Limb (tissue), 2 donors: ENCODE measurements at regions not wholly inside any gene's neighbourhood (a gene's known extent, or its start where the extent isn't known, plus 50 kb on each side); places are given as distances from the start of the nearest gene placed in this dataset.

Source experiments
- DNase-seq, 2 donors: peaks; one replicate each; pipeline ENCODE4 v3.0.0-alpha.2; 2016; ENCODE audit errors: extremely low spot score in 2 of 2

DNA sequence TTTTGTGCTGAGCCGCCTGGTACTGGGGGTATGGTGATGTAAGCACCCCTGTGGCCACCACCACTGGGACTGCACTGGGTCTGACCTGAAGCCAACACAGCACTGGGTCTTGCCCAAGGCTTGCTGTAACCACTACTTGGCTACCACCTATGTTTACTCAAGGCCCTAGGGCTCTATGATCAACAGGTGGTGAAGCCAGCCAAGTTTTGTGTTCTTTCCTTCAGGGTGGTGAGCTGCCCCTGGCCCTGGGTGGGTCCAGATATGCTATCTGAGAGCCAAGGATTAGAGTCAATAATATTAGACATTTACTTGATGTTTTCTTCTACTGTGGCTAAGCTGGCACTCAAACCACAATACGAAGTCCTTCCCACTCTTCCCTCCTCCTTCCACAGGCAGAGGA lies 55.1 kb upstream of the PAGE4 start:
- no peak for DNase-seq

DNA sequence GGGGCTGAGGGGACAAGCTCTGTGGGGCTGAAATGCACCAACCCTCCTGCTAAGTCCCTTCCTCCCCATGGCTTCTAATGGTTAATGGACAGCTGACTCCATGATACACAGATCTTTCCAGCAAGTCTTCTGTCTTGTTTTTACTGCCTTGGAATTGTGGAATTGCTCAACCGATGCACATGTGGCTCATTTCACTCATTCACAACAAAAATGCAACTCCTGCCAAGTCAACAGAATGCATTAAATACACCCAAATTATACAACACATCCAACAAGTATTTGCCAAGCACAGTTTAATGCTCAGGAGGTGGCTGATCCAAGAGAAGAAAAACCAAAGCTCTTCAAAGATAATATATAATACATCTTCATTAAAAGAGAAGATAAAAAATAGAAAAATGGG lies 61.9 kb upstream of the PAGE4 start:
- DNase-seq = no peak

DNA sequence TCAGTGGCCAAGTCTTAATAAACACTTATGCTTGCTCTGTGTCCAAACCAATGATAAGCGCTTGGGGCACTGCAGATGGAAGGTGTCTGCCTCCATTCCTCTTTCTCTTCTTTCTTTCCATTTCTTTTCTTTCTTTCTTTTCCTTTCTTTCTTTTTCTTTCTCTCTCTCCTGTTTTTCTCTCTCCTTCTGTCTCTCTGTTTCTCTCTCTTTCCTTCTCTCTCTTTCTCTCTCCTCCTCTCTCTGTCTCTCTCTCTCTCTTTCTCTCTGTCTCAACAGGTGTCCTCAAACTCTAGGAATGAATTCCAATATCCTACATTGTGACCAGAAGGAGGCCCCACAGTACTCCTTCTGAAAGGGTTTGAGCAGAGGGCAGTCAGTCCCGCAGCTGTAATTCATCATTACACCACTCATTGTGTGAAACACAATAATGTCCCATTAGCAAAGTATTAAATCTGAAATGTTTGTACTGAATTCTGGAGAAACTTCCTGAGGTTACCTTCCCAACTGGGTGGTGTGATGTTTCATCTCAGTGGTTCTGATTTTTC lies 66.5 kb upstream of the PAGE1 start:
- DNase-seq = no peak

DNA sequence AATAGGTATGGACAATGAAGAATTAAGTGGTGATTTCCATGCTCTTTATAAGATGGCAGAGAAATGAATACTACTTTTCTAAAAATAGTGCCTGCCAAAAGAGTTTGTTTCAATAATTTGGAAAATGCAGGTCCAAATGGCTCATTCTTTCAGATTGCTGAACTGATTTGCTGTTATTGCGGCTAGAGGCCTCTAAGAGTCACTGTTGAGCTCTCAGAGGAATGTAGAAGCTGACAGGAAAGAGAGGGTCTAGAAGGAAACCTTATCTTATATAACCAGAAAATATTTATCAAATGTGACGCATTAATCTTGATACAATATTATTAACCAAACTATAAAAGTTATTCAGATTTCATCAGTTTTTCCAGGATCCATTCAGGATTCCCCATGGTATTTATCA lies 65.7 kb upstream of the PAGE1 start:
- DNase-seq = no peak

DNA sequence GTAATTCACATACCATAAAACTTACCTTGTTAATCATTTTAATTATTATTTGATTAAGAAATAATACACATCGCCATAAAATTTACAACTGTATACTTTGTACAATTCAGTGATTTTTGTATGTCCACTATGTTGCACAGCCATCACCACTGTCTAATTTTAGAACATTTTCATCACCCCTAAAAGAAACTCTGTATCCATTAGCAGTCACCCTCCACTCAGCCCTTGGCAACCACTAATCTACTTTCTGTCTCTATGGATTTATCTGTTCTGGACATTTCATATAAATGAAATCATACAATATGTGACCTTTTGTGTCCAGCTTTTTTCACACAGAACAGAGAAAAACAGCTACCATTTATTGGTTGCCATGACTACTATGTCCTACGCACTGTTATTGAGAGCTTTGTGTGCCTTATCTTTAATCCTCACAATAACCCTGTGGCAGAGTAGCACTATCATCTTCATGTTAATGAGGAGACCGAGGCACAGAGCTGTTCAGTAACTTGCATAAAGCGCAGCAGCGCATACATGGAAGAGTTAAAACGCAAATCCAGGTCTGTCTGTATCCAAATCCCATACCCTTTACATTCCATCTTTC lies 64.6 kb upstream of the PAGE1 start:
- no peak for DNase-seq

DNA sequence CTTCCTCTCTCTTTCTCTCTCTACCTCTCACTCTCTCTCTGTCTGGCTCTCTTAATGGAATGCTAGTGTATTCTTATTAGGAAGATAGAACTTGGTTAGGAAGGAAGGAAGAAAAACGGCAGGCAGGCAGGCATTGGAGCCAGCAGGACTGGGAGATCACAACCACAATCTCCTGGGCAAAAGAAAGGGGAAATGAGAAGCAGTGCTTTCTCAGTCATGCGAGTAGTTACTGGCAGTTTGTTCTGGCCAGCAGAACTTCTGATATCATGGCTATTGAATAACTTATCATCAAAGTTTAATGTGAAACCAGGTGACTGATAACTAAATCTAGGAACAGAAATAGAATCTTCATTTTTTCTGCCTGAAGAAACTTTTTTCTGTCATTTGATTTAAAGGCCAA lies 60.9 kb upstream of the PAGE1 start:
- DNase-seq = no peak

DNA sequence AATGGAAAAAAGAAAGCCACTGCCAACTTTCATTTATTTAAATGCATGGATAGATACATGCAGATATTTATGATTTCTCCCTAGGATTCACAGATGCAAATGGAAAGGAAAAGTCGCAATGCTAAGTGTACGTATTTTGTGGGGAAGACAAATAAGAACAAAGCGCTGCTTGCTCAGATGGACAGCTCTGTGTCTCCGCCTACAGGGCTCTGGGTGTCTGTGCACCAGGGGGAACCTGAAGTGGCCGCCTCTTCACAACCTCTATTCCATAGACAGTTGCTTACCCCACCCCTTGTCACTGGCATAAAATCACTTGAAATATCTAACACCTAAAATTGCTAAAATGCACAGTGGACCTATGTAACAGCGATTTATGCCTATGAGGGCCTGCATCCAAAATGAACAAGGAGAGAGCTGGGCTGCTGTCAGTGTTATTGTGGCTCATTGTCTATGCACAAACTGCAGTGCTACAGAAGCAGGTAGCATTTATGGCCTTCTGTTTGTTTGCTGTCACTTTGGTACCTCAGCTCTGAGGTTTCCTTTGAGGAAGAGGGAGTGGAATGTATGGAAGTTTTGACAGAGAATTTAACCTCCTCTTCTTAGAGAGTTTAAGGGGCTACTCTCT lies 58.6 kb upstream of the PAGE1 start:
- DNase-seq = peak; percentile 6 to 60

DNA sequence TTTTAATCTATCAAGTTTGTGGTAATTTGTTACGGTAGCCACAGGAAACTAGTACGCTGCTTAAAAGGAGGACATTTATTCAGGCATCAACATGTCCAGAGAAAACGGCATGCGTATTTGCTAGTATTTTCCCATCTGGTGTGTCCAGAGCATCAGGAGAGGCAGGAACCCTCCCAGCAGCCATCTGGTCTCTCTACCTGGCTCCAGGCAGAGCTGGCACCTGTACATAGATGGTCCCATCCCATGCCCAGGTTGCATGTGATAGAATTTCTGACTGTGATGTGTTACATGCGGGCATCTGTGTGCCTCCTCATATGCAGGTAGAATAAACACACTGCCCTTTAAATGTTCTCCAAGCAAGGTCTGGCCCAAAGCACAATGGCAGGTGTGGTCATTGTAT lies 57.9 kb upstream of the PAGE1 start:
- no peak for DNase-seq

DNA sequence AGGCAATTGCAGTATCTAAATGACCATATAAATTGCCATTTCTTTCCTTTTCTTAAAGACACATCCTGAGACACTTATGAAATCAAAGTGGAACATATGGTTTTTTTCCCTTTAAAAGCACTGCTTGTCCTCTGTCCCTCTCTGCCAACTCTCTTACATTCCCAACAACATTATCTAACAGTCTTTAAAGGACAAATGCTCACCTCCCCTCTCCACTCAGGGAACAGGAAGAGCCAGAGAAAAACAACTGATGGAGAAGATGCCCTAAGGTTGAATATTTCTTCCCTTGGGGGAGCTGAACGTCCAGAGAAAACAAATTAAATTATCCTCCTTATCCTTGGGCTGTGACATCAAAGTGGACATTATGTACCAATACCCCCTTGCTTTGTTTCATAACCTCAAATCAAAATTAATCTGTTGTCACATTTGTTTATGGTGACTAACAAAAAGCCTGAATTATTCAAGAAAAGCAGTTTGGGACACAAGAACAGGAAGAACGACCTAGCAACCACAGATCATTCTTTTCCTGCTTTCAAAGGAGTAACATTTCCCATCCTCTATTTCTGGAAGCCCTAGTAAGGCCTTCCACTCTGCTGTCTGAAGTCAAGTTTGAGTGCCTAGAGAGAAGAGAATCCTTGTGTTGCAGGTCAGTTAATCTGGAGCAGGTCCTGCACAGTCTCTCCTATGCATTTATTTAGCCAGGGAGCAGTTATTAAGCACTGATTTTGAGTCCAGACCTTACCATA lies 52.6 kb upstream of the PAGE1 start:
- no peak for DNase-seq

DNA sequence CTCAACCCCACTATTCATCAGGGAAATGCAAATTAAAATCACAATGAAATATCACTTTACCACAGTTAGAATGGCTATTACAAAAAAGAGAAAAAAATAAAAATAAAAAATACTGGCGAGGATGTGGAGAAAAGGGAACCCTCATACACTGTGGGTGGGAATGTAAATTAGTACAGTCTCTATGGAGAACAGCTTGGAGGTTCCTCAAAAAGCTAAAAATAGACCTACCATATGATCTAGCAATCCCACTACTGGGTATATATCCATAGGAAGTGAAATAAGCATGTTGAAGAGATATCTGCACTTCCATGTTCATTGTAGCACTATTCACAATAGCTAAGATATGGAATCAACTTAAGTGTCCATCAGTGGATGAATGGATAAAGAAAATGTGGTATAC lies 50.5 kb upstream of the PAGE1 start:
- DNase-seq = no peak
